GM12891 (cell line): ENCODE measurements at regions not wholly inside any gene's neighbourhood (a gene's known extent, or its start where the extent isn't known, plus 50 kb on each side); places are given as distances from the start of the nearest gene placed in this dataset.

ENCODE experiments used
- DNase-seq: peaks from one replicate; pipeline ENCODE4 v3.0.0; 2011; ENCODE audit warnings: low spot score; ENCODE audit not compliant: insufficient read length
- FAIRE-seq: peaks from 2 replicates; lab custom pipeline; 2011; peaks lifted over from hg19 to GRCh38; lab: Jason Lieb, UNC
- PAX5 ChIP-seq: IDR thresholded peaks from 2 replicates; pipeline ENCODE4 v1.6.1; 2011; ENCODE audit warnings: low read length, moderate library complexity, mild to moderate bottlenecking; ENCODE audit not compliant: insufficient read depth, severe bottlenecking
- POLR2A ChIP-seq: IDR thresholded peaks from 2 replicates; pipeline ENCODE4 v1.6.1; 2011; ENCODE audit warnings: low read depth, low read length, control low read depth
- POLR2AphosphoS5 ChIP-seq: IDR thresholded peaks from 2 replicates; pipeline ENCODE4 v1.6.1; 2011; ENCODE audit warnings: low read depth, low read length, control low read depth
- POU2F2 ChIP-seq: IDR thresholded peaks from 2 replicates; pipeline ENCODE4 v1.6.1; 2011; ENCODE audit warnings: low read depth, mild to moderate bottlenecking, control low read depth, low read length, moderate library complexity
- SPI1 ChIP-seq: IDR thresholded peaks from 2 replicates; pipeline ENCODE4 v1.6.1; 2011; ENCODE audit warnings: low read depth, low read length, control low read depth
- TAF1 ChIP-seq: IDR thresholded peaks from 2 replicates; pipeline ENCODE4 v1.6.1; 2011; ENCODE audit warnings: low read depth, low read length, control low read depth

GRCh38 chr2:49569176-49569575, 414.9 kb upstream of the FSHR start:
- FAIRE-seq, result no peak
- DNase-seq, result no peak
- TF ChIP-seq POLR2AphosphoS5 (no peak), SPI1 (no peak), POU2F2 (no peak), PAX5 (no peak), TAF1 (no peak), POLR2A (no peak)

- TF ChIP-seq SPI1 (no peak), TAF1 (no peak), PAX5 (no peak), POLR2A (no peak), POU2F2 (no peak), POLR2AphosphoS5 (no peak)
- FAIRE-seq (no peak), DNase-seq (no peak)
Measured at GRCh38 chr2:49567811-49568600, 413.7 kb upstream of the FSHR start.

GRCh38 chr2:49567021-49567420, 412.7 kb upstream of the FSHR start:
- DNase-seq (no peak), FAIRE-seq (no peak)
- no peak for TF ChIP-seq POU2F2
- no peak for TF ChIP-seq PAX5
- TF ChIP-seq POLR2AphosphoS5, result no peak
- TF ChIP-seq POLR2A, result no peak

- FAIRE-seq, result no peak
- DNase-seq, result no peak
- no peak for TF ChIP-seq POLR2AphosphoS5
- TF ChIP-seq PAX5, result no peak
- TF ChIP-seq SPI1, result no peak
- TF ChIP-seq POLR2A, result no peak
- no peak for TF ChIP-seq POU2F2
- no peak for TF ChIP-seq TAF1
Measured at GRCh38 chr2:49553658-49554057, 399.3 kb upstream of the FSHR start.

- no peak for TF ChIP-seq POLR2A
- no peak for TF ChIP-seq TAF1
- TF ChIP-seq POLR2AphosphoS5, result no peak
- no peak for TF ChIP-seq POU2F2
- TF ChIP-seq PAX5, result no peak
- TF ChIP-seq SPI1, result no peak
- DNase-seq (no peak), FAIRE-seq (no peak)
Measured at GRCh38 chr2:49532702-49533101, 378.4 kb upstream of the FSHR start.

GRCh38 chr2:49515996-49516782, 361.9 kb upstream of the FSHR start:
- DNase-seq, result no peak
- no peak for FAIRE-seq
- TF ChIP-seq SPI1 (no peak), POLR2AphosphoS5 (no peak), POU2F2 (no peak), POLR2A (no peak), PAX5 (no peak), TAF1 (no peak)

- no peak for TF ChIP-seq POU2F2
- FAIRE-seq (no peak), DNase-seq (no peak)
Measured at GRCh38 chr2:49514201-49514600, 359.9 kb upstream of the FSHR start.

- TF ChIP-seq SPI1 (no peak), POLR2AphosphoS5 (no peak), POLR2A (no peak), PAX5 (no peak), TAF1 (no peak), POU2F2 (no peak)
- FAIRE-seq (peak; percentile 66), DNase-seq (peak; percentile 25)
Measured at GRCh38 chr2:49490710-49491109, 336.4 kb upstream of the FSHR start.

GRCh38 chr2:49487139-49487538, 332.8 kb upstream of the FSHR start:
- DNase-seq (no peak), FAIRE-seq (no peak)
- TF ChIP-seq POLR2A (no peak), PAX5 (no peak), POLR2AphosphoS5 (no peak), SPI1 (no peak), POU2F2 (no peak), TAF1 (no peak)
